Fibroblast of pulmonary artery (primary cell): ENCODE measurements at regions not wholly inside any gene's neighbourhood (a gene's known extent, or its start where the extent isn't known, plus 50 kb on each side); places are given as distances from the start of the nearest gene placed in this dataset.

Experiments used
- DNase-seq: peaks from one replicate; pipeline ENCODE4 v3.0.0-alpha.2; 2010; ENCODE audit warnings: low read depth
- H3K4me3 ChIP-seq: replicated peaks from 2 replicates; pipeline ENCODE4 v1.5.1; 2011; ENCODE audit warnings: low read depth, mild to moderate bottlenecking, control low read depth, low read length, moderate library complexity
- CTCF ChIP-seq: IDR thresholded peaks from 2 replicates; pipeline ENCODE4 v1.5.1; 2011; ENCODE audit warnings: mild to moderate bottlenecking, control low read depth, low read length, inconsistent platforms; ENCODE audit errors: missing control alignments

GRCh38 chr4:1539859-1540600 lies 133.8 kb upstream of the NKX1-1 start:
- no peak overlapping the region for H3K4me3 ChIP-seq
- TF ChIP-seq CTCF, result no peak
- no peak for DNase-seq

- no peak for TF ChIP-seq CTCF
- no peak overlapping the region for H3K4me3 ChIP-seq
- no peak for DNase-seq
Observed at GRCh38 chr4:1538941-1539772, 132.9 kb upstream of the NKX1-1 start.

GRCh38 chr4:1538096-1538410 lies 131.8 kb upstream of the NKX1-1 start:
- DNase-seq, result no peak
- TF ChIP-seq CTCF, result no peak

GRCh38 chr4:1537410-1538095 lies 131.3 kb upstream of the NKX1-1 start:
- H3K4me3 ChIP-seq, result no peak overlapping the region
- no peak for TF ChIP-seq CTCF
- no peak for DNase-seq

More at GRCh38 chr4:1538096-1538410, 131.8 kb upstream of the NKX1-1 start:
- H3K4me3 ChIP-seq, result no peak overlapping the region

- no peak for TF ChIP-seq CTCF
- no peak overlapping the region for H3K4me3 ChIP-seq
Observed at GRCh38 chr4:1536579-1537409, 130.6 kb upstream of the NKX1-1 start.

GRCh38 chr4:1535926-1536578 lies 129.8 kb upstream of the NKX1-1 start:
- TF ChIP-seq CTCF, result no peak
- DNase-seq, result no peak
- H3K4me3 ChIP-seq, result no peak overlapping the region

More at GRCh38 chr4:1536579-1537409, 130.6 kb upstream of the NKX1-1 start:
- DNase-seq, result no peak
